AG08396 (cell line): ENCODE measurements at regions not wholly inside any gene's neighbourhood (a gene's known extent, or its start where the extent isn't known, plus 50 kb on each side); places are given as distances from the start of the nearest gene placed in this dataset.
"Not testable (repeated sequence)": the region's sequence is repeated elsewhere in the genome, so short reads cannot be mapped to it uniquely, and the experiment has no call there.

Experiments
- DNase-seq: peaks from one replicate; pipeline ENCODE4 v3.0.0; 2012; ENCODE audit warnings: low spot score, mixed read lengths

- DNase-seq = no peak
These were observed 646.6 kb upstream of the PTBP2 start for GRCh38 chr1:96074876-96075577.

- DNase-seq = no peak
These were observed 645.7 kb upstream of the PTBP2 start for GRCh38 chr1:96075704-96076455.

GRCh38 chr1:96076589-96076988 lies 645.0 kb upstream of the PTBP2 start:
- DNase-seq = no peak

GRCh38 chr1:96079581-96079980 lies 642.0 kb upstream of the PTBP2 start:
- no peak for DNase-seq

GRCh38 chr1:96080925-96081324 lies 640.7 kb upstream of the PTBP2 start:
- no peak for DNase-seq

GRCh38 chr1:96087719-96088118 lies 633.9 kb upstream of the PTBP2 start:
- DNase-seq = no peak

- no peak for DNase-seq
These were observed 631.5 kb upstream of the PTBP2 start for GRCh38 chr1:96090134-96090533.

- DNase-seq = no peak
These were observed 625.6 kb upstream of the PTBP2 start for GRCh38 chr1:96095849-96096612.

GRCh38 chr1:96096613-96097321 lies 624.8 kb upstream of the PTBP2 start:
- DNase-seq = no peak

GRCh38 chr1:96104506-96104905 lies 617.1 kb upstream of the PTBP2 start:
- DNase-seq = no peak

GRCh38 chr1:96104906-96105305 lies 616.7 kb upstream of the PTBP2 start:
- DNase-seq = no peak

GRCh38 chr1:96116731-96117130 lies 604.9 kb upstream of the PTBP2 start:
- DNase-seq = no peak

GRCh38 chr1:96130432-96130831 lies 591.2 kb upstream of the PTBP2 start:
- DNase-seq = no peak

- no peak for DNase-seq
These were observed 576.9 kb upstream of the PTBP2 start for GRCh38 chr1:96144636-96145035.

GRCh38 chr1:96145492-96145891 lies 576.1 kb upstream of the PTBP2 start:
- no peak for DNase-seq

GRCh38 chr1:96152957-96153356 lies 568.6 kb upstream of the PTBP2 start:
- DNase-seq = not testable (repeated sequence)

GRCh38 chr1:96157101-96157500 lies 564.5 kb upstream of the PTBP2 start:
- no peak for DNase-seq

GRCh38 chr1:96159379-96159778 lies 562.2 kb upstream of the PTBP2 start:
- DNase-seq = no peak

GRCh38 chr1:96164053-96164452 lies 557.5 kb upstream of the PTBP2 start:
- DNase-seq = no peak

- no peak for DNase-seq
These were observed 543.5 kb upstream of the PTBP2 start for GRCh38 chr1:96178053-96178452.

- DNase-seq = no peak
These were observed 538.1 kb upstream of the PTBP2 start for GRCh38 chr1:96183485-96183884.

- no peak for DNase-seq
These were observed 537.7 kb upstream of the PTBP2 start for GRCh38 chr1:96183928-96184327.
